Activated CD4-positive, alpha-beta T cell treated with anti-CD3 and anti-CD28 coated beads, Interleukin-2, amount 10 ng/mL, durations not matched to agents 7 days and 5 days (primary cell): ENCODE measurements at regions not wholly inside any gene's neighbourhood (a gene's known extent, or its start where the extent isn't known, plus 50 kb on each side); places are given as distances from the start of the nearest gene placed in this dataset.
"Not testable (repeated sequence)": the region's sequence is repeated elsewhere in the genome, so short reads cannot be mapped to it uniquely, and the experiment has no call there.

Experiments
- CTCF ChIA-PET: fragments of 350-600 bp; sonication (Branson Sonifier 250); formaldehyde crosslinking; loops from one replicate; lab custom pipeline; 2021; ENCODE audit warnings: antibody characterized with exemption; lab: Charles Lee
- POLR2A ChIA-PET: fragments of 350-600 bp; sonication (Branson Sonifier 250); formaldehyde crosslinking; loops from one replicate; lab custom pipeline; 2021; ENCODE audit warnings: antibody characterized with exemption; lab: Charles Lee
- DNase-seq: peaks from one replicate; pipeline ENCODE4 v3.0.0-alpha.2; 2020
- H3K27ac Mint-ChIP-seq: one replicate; pipeline ENCODE4 v1.8.0; 2021; ENCODE audit warnings: mild to moderate bottlenecking, moderate library complexity, mixed read lengths
- H3K27me3 Mint-ChIP-seq: one replicate; pipeline ENCODE4 v1.8.0; 2021; ENCODE audit warnings: mixed read lengths
- H3K36me3 Mint-ChIP-seq: one replicate; pipeline ENCODE4 v1.8.0; 2021; ENCODE audit warnings: low read depth, mixed read lengths
- H3K4me1 Mint-ChIP-seq: one replicate; pipeline ENCODE4 v1.8.0; 2021; ENCODE audit warnings: mixed read lengths
- H3K4me3 Mint-ChIP-seq: one replicate; pipeline ENCODE4 v1.8.0; 2021; ENCODE audit warnings: mild to moderate bottlenecking, moderate library complexity, mixed read lengths
- H3K9me3 Mint-ChIP-seq: one replicate; pipeline ENCODE4 v1.8.0; 2021; ENCODE audit warnings: mixed read lengths

GRCh38 chr16:34097326-34097725, 637.9 kb downstream of the TP53TG3F start:
- DNase-seq, POLR2A ChIA-PET, CTCF ChIA-PET, H3K27me3 Mint-ChIP-seq, H3K27ac Mint-ChIP-seq, H3K4me3 Mint-ChIP-seq, H3K4me1 Mint-ChIP-seq: not testable (repeated sequence)
- Mint-ChIP-seq H3K9me3 (peaks cover 52% of the 10 kb centered on the region), H3K36me3 (peaks cover 15% of the 10 kb centered on the region)

- Mint-ChIP-seq H3K9me3 (peaks cover 46% of the 10 kb centered on the region), H3K36me3 (peaks cover 14% of the 10 kb centered on the region)
- H3K4me1 Mint-ChIP-seq, POLR2A ChIA-PET, CTCF ChIA-PET, H3K27me3 Mint-ChIP-seq, DNase-seq, H3K4me3 Mint-ChIP-seq, H3K27ac Mint-ChIP-seq: not testable (repeated sequence)
Measured at GRCh38 chr16:34098033-34098432, 638.6 kb downstream of the TP53TG3F start.

GRCh38 chr16:34099028-34099427, 639.6 kb downstream of the TP53TG3F start:
- CTCF ChIA-PET, H3K27ac Mint-ChIP-seq: not testable (repeated sequence)
- peaks cover 48% of the 10 kb centered on the region for H3K9me3 Mint-ChIP-seq

More at GRCh38 chr16:34099028-34099427, 639.6 kb downstream of the TP53TG3F start:
- H3K27me3 Mint-ChIP-seq, POLR2A ChIA-PET, H3K4me3 Mint-ChIP-seq, H3K4me1 Mint-ChIP-seq, DNase-seq: not testable (repeated sequence)
- peaks cover 14% of the 10 kb centered on the region for H3K36me3 Mint-ChIP-seq
